GM20431 (cell line): ENCODE measurements at regions not wholly inside any gene's neighbourhood (a gene's known extent, or its start where the extent isn't known, plus 50 kb on each side); places are given as distances from the start of the nearest gene placed in this dataset.
"Not testable (repeated sequence)": the region's sequence is repeated elsewhere in the genome, so short reads cannot be mapped to it uniquely, and the experiment has no call there.

Experiments used
- in situ Hi-C: fragments of 300-500 bp; cut with MseI, MboI; formaldehyde crosslinking; loops from one replicate; pipeline ENCODE4 v1.15.0; 2020; ENCODE audit warnings: low sequenced_read_pairs; ENCODE audit not compliant: unreplicated experiment

GRCh38 chr18:4802296-4802695 lies 347.2 kb upstream of the DLGAP1 start:
- in situ Hi-C loops: no loop called here

DNA sequence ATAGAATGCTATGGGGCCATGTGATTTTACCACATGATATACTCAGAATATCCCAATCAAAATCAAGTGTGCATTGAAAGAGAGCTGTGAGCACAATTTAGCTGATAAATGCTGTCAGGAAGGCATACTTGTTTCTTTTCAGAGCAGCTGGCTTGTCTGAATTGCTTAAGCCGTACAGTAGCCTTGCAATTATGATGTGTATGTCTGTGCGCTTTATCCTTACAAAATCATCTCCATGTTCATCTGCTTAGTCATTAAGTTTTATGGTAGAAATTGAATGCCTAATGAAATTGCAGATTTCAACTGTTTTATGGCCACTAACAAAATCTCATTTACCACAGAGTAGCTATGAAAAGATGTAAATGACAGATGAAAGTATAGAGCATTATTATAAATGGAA lies 346.0 kb upstream of the DLGAP1 start:
- in situ Hi-C loops: no loop called here

DNA sequence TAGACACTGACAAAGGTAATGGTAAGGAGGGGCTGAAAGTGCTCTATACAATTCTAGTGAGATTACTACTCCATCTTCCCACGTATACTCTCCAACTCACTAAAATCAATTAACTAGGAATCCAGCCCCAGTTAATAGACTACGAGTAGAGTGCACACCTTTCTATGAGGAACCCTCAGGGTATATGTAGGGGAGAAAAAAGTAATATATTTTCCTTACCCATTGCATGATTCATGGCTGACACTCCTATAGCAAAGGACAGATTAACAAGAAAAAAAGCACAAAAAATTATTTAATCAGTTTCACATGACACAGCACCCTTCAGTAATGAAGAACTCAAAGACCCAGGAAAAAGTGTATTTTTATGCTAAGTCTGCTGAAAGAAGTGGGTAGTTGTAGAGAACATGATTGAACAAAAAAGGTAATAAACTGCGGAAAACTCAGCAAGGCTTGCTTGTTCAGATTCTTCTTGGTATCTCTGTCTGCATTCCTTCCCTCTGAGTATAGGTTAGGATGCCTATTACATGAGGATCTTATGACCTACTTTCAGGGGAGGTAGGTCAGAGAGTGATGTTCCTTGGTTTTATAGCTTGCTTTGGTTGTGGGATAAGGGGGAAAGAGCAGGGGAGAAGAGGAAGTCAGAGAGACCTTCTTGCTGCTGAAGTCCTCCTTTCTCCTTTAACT lies 342.0 kb upstream of the DLGAP1 start:
- in situ Hi-C loops: no loop called here

GRCh38 chr18:4789506-4789905 lies 334.4 kb upstream of the DLGAP1 start:
- in situ Hi-C loops: no loop called here

- in situ Hi-C loops: no loop called here
These were observed 326.8 kb upstream of the DLGAP1 start for GRCh38 chr18:4781873-4782272.

GRCh38 chr18:4765401-4765800 lies 310.3 kb upstream of the DLGAP1 start:
- in situ Hi-C loops: no loop called here

DNA sequence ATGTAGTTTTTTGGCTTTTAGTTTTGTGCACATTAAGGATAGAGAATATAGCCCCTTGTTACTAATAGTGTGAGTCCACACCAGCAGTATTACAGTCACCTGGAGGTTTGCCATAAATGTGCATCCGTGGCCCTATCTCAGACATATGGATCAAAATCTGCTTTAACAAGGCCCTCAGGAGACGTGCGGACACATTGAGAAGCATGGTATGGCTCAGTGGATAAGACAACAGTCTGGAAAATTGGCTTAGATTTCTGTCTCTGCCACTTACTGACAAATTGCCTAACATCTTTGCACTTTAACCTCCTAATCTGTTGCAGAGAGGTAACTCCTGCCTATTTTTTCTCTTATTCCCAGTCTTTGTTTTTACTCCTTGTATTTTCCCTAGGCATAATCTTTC lies 307.2 kb upstream of the DLGAP1 start:
- in situ Hi-C loops: no loop called here

DNA sequence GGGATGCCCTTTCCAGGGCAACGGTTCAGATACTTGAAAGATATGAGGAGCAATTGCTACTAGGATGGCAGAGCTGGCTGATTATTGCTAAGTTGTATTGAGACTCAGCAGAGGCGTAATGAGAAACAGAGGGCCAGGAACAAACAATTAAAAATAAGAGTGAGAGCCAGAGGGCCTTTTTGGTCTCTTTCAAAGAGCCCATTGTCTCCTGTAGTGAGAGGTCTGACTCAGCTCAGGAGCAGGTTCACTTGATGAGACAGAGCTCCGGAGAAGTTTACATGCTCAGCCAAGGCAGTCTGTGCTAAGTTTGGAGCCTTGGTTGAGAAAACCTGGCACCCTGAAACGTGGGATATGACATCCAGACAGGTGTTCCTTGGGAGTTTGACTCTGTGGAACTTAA lies 303.9 kb upstream of the DLGAP1 start:
- in situ Hi-C loops: no loop called here

DNA sequence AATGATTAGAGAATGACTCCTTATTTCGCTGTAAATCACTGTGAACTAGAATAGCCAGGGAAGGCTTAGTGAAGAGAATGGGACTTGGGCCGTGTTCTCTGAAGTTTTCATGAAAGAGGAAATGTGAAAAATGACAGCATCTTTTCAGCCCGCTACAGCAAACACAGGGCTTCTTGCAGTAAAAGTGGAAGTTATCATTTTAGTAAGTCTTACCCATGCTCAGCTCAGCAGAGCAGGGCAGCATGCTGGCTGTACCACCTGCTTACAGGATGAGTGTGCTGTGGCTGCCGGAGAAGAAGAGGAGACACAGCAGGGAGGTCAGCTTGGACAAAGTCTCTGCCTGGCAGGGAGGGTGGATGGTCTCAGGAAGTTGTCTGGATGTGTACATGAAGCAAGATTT lies 300.7 kb upstream of the DLGAP1 start:
- in situ Hi-C loops: no loop called here

DNA sequence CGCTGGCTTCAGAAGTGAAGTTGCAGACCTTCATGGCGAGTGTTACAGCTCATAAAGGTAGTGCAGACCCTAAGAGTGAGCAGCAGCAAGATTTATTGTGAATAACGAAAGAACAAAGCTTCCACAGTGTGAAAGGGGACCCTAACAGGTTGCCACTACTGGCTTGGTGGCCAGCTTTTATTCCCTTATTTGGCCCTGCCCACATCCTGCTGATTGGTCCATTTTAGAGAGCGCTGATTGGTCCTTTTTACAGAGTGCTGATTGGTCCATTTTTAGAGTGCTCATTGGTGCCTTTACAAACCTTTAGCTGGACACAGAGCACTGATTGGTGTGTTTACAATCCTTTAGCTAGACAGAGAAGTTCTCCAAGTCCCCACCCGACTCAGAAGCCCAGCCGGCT lies 298.0 kb upstream of the DLGAP1 start:
- in situ Hi-C loops: not testable (repeated sequence)

GRCh38 chr18:4751523-4751922 lies 296.4 kb upstream of the DLGAP1 start:
- in situ Hi-C loops: no loop called here

- in situ Hi-C loops: no loop called here
These were observed 295.6 kb upstream of the DLGAP1 start for GRCh38 chr18:4750393-4751346.

GRCh38 chr18:4748975-4749374 lies 293.9 kb upstream of the DLGAP1 start:
- in situ Hi-C loops: no loop called here

GRCh38 chr18:4734903-4735302 lies 279.8 kb upstream of the DLGAP1 start:
- in situ Hi-C loops: no loop called here

- in situ Hi-C loops: no loop called here
These were observed 278.9 kb upstream of the DLGAP1 start for GRCh38 chr18:4734021-4734420.

GRCh38 chr18:4721545-4721944 lies 266.4 kb upstream of the DLGAP1 start:
- in situ Hi-C loops: no loop called here

DNA sequence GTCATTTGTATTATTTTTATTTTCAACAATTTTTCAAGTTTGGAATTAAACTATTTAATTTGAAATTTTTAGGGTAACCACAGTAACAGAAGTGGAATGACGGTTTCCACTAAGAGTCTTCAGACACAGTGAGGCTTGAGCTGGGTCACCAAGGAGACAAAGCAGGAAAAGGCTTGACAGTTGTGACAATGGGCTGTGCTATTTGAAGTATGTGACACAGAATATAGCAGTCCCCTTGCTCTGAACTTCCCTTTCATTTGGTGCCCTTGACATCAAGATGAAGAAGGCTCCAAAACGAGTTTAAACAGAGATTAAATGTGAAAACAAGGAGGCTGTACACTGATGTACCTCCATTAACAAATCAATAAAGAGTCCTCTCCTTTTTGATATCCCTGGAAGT lies 265.4 kb upstream of the DLGAP1 start:
- in situ Hi-C loops: no loop called here

GRCh38 chr18:4705894-4706293 lies 250.8 kb upstream of the DLGAP1 start:
- in situ Hi-C loops: no loop called here

DNA sequence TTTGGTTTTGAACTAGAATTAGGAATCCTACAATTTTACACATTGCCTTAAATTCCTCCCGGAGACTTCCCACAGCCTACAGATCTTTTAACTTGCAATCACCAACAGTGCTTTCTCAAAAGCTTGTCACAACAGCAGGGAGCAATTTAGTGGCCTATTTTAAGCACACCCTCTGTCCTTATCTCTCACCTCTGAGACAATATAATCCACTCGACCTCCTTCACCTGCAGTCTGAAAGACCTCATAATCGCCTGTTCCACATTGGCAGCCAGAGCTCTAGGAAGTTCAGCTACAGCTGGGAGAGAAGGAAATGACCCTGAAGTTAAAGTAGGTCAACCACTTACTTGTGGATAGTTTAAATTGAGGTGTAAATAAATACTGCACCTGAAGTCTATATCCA lies 249.7 kb upstream of the DLGAP1 start:
- in situ Hi-C loops: no loop called here

GRCh38 chr18:4691836-4692235 lies 236.7 kb upstream of the DLGAP1 start:
- in situ Hi-C loops: no loop called here

GRCh38 chr18:4678685-4679084 lies 223.6 kb upstream of the DLGAP1 start:
- in situ Hi-C loops: not testable (repeated sequence)
